K562 (cell line): ENCODE measurements at regions not wholly inside any gene's neighbourhood (a gene's known extent, or its start where the extent isn't known, plus 50 kb on each side); places are given as distances from the start of the nearest gene placed in this dataset.

Experiments used
- ATAC-seq: fragments of 200-7000 bp; cut with Tn5 transposase; 3 replicates; pipeline ENCODE4 v1.9.1; 2020; ENCODE audit warnings: moderate library complexity
- BruUV-seq: library from RNA; stranded (reverse); fragments of 400-500 nt; replicated peaks from 2 replicates; lab custom pipeline; 2021; lab: Mats Ljungman, UMichigan
- CTCF ChIA-PET: fragments of 300-600 bp; formaldehyde crosslinking; extraction: SDS; loops from one replicate; lab custom pipeline; 2021; ENCODE audit warnings: low intra/inter-chr PET ratio; lab: Yijun Ruan, JAX
- POLR2A ChIA-PET: fragments of 300-600, 350-650 bp; sonication (Branson Sonifier 250); formaldehyde crosslinking; extraction: SDS; loops from one replicate; lab custom pipeline; 2021; ENCODE audit warnings: antibody characterized with exemption, inconsistent platforms; lab: Yijun Ruan, JAX
- DNase-seq, 4 experiments: peaks; one replicate each; pipeline versions ENCODE4 v3.0.0 to v3.0.0-alpha.2; 2011 to 2018; ENCODE audit warnings: low spot score in 3 of 4, mixed read lengths in 3 of 4; ENCODE audit errors: extremely low read depth in 1 of 4
- FAIRE-seq: peaks from 2 replicates; lab custom pipeline; 2011; peaks lifted over from hg19 to GRCh38; lab: Jason Lieb, UNC
- H2AFZ ChIP-seq: 2 replicates; pipeline ENCODE4 v1.6.0; 2011; ENCODE audit warnings: low read depth, low read length, control low read depth, inconsistent platforms
- H3K27ac ChIP-seq: fragments of 200-600 bp; 3 replicates; pipeline ENCODE4 v1.8.0; 2011; ENCODE audit warnings: low read depth, mild to moderate bottlenecking, control low read depth, inconsistent platforms, low read length, moderate library complexity, mixed read lengths; ENCODE audit errors: extremely low read depth
- H3K27me3 ChIP-seq, 2 experiments: fragments of 300-600 bp in 1 of 2; 2 replicates in 1 of 2; 3 replicates in 1 of 2; pipeline versions ENCODE4 v1.6.0 to v1.8.0; 2011; ENCODE audit warnings: inconsistent platforms in 2 of 2, low read length in 2 of 2, mild to moderate bottlenecking in 1 of 2, mixed read lengths in 1 of 2, moderate library complexity in 1 of 2; ENCODE audit not compliant: control insufficient read depth in 2 of 2, insufficient read depth in 2 of 2
- H3K36me3 ChIP-seq: fragments of 300-600 bp; 3 replicates; pipeline ENCODE4 v1.8.0; 2011; ENCODE audit warnings: mild to moderate bottlenecking, low read length, inconsistent platforms; ENCODE audit not compliant: control insufficient read depth, insufficient read depth
- H3K4me1 ChIP-seq, 2 experiments: fragments of 200-600 bp in 1 of 2; replicated peaks in 1 of 2; 2 replicates in 1 of 2; 3 replicates in 1 of 2; pipeline versions ENCODE4 v1.5.1 to v1.8.0; 2011; ENCODE audit warnings: inconsistent platforms in 2 of 2, low read length in 2 of 2, mild to moderate bottlenecking in 1 of 2, mixed read lengths in 1 of 2, moderate library complexity in 1 of 2; ENCODE audit not compliant: control insufficient read depth in 2 of 2, insufficient read depth in 2 of 2
- H3K4me2 ChIP-seq: 2 replicates; pipeline ENCODE4 v1.6.1; 2011; ENCODE audit warnings: low read length, control low read depth, inconsistent platforms, mixed read lengths; ENCODE audit not compliant: insufficient read depth
- H3K4me3 ChIP-seq: fragments of 200-600 bp; sonication (generic), shearing (Covaris generic); 2 replicates; pipeline ENCODE4 v1.5.1; 2016; ENCODE audit warnings: control low read depth, inconsistent platforms
- H3K79me2 ChIP-seq: fragments of 200-600 bp; 3 replicates; pipeline ENCODE4 v1.8.0; 2011; ENCODE audit warnings: low read length, inconsistent platforms; ENCODE audit not compliant: control insufficient read depth, insufficient read depth
- H3K9ac ChIP-seq, 2 experiments: 2 replicates each; pipeline versions ENCODE4 v1.6.0 to v1.6.1; 2011; ENCODE audit warnings: low read depth in 2 of 2, low read length in 2 of 2, control low read depth in 1 of 2, inconsistent platforms in 1 of 2, mild to moderate bottlenecking in 1 of 2, mixed read lengths in 1 of 2; ENCODE audit not compliant: insufficient read depth in 1 of 2
- H3K9me1 ChIP-seq: one replicate; pipeline ENCODE4 v1.6.0; 2011; ENCODE audit warnings: inconsistent platforms, mild to moderate bottlenecking, low read length, moderate library complexity; ENCODE audit not compliant: control insufficient read depth, insufficient read depth
- H3K9me3 ChIP-seq: replicated peaks from 2 replicates; pipeline ENCODE4 v1.5.1; 2011; ENCODE audit warnings: low read depth, low read length, inconsistent platforms; ENCODE audit not compliant: control insufficient read depth, insufficient read depth
- H4K20me1 ChIP-seq: replicated peaks from 2 replicates; pipeline ENCODE4 v1.6.1; 2011; ENCODE audit warnings: low read length, inconsistent platforms, mixed read lengths; ENCODE audit not compliant: control insufficient read depth, insufficient read depth
- PURB ChIP-seq: sonication (generic); formaldehyde crosslinking; IDR thresholded peaks from 2 replicates; pipeline ENCODE4 v1.9.0; 2021; ENCODE audit warnings: low read depth, mild to moderate bottlenecking, missing genetic modification reagents
- WGBS: fragments of 100-300 bp; shearing (Covaris generic); methylation state at CpG from one replicate; pipeline ENCODE4 v1.1.6; 2016; ENCODE audit warnings: low coverage, mixed read lengths; ENCODE audit not compliant: insufficient coverage; ENCODE audit errors: missing lambda C conversion rate; 5-methylcytosine and 5-hydroxymethylcytosine counted together
- in situ Hi-C: fragments of 300-500 bp; cut with MboI; formaldehyde crosslinking; loops from 4 replicates; pipeline ENCODE4 v1.15.0; 2018; ENCODE audit warnings: inconsistent platforms, mixed read lengths
- intact Hi-C: fragments of 100-400 bp; cut with micrococcal nuclease; formaldehyde crosslinking; loops from 2 replicates; pipeline ENCODE4 v1.14.2; 2022
- TF ChIP-seq, protein P1 (sequence below): sonication (generic); formaldehyde crosslinking; IDR thresholded peaks from 2 replicates; pipeline ENCODE4 v1.8.1; 2023; ENCODE audit warnings: mild to moderate bottlenecking, missing genetic modification reagents

DNA sequence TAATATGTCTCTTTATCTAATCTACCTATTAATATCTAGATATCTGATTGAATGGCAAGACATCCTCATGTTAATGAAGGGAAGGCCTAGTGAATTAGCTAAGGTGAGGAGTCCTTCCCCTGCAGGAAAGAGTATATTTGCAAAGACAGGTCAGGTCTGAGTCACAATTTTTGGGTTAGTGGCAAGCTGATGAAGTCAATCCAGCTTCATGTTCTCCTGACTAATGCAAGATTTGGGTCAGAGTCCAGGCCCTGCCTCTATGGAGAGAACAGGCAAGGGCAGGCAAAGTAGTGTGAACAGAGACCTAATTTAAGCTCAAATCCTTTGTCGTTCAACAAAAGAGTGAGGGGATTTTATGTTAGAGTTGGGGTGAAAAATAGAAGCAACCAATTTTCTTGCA is 496.7 kb downstream of the BMP2 start (continued):
- TF ChIP-seq, protein P1, sequence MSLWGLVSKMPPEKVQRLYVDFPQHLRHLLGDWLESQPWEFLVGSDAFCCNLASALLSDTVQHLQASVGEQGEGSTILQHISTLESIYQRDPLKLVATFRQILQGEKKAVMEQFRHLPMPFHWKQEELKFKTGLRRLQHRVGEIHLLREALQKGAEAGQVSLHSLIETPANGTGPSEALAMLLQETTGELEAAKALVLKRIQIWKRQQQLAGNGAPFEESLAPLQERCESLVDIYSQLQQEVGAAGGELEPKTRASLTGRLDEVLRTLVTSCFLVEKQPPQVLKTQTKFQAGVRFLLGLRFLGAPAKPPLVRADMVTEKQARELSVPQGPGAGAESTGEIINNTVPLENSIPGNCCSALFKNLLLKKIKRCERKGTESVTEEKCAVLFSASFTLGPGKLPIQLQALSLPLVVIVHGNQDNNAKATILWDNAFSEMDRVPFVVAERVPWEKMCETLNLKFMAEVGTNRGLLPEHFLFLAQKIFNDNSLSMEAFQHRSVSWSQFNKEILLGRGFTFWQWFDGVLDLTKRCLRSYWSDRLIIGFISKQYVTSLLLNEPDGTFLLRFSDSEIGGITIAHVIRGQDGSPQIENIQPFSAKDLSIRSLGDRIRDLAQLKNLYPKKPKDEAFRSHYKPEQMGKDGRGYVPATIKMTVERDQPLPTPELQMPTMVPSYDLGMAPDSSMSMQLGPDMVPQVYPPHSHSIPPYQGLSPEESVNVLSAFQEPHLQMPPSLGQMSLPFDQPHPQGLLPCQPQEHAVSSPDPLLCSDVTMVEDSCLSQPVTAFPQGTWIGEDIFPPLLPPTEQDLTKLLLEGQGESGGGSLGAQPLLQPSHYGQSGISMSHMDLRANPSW (CRISPR knock-in tag): no peak

DNA sequence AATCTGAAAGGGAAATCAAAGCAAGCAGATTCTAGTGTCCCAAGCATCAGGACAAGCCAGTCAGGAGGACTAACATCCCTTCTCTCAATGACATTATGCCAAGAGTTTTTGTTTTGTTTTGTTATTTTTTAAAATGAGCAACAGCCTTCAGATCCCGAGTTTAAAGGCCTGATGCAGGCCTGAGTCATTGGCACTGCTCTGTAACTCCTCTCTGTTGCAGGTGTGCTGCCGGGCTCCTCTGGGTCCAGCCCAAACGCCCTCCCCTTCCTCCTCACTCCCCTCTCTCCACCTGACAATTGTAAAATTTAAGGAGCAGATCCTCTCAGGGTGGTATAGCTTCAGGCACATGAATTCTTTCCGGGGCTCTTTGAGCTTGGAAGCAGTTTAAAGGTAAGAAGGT is 502.0 kb downstream of the BMP2 start:
- 0% methylated on average over 3 of the region's 4 CpGs for WGBS
- no peak for ATAC-seq
- Histone ChIP-seq H3K27ac (no peak overlapping the region), H3K4me3 (no peak overlapping the region), H3K79me2 (no peaks in the 10 kb centered on the region), H4K20me1 (no peaks in the 10 kb centered on the region), H2AFZ (no peak overlapping the region), H3K27me3 (no peaks in the 10 kb centered on the region), H3K36me3 (no peaks in the 10 kb centered on the region), H3K4me2 (no peak overlapping the region), H3K9me3 (no peaks in the 10 kb centered on the region), H3K4me1 (no peaks in the 10 kb centered on the region), H3K9me1 (no peaks in the 10 kb centered on the region), H3K9ac (no peak overlapping the region)
- no peak for TF ChIP-seq PURB (CRISPR knock-in tag)
- BruUV-seq: no TSS peak
- FAIRE-seq: no peak
- ChIA-PET CTCF (no interaction called here), POLR2A (no interaction called here)
- intact Hi-C loops: no loop called here
- no peak for DNase-seq
- in situ Hi-C loops: no loop called here
